Stimulated activated CD4-positive, alpha-beta T cell treated with anti-CD3 and anti-CD28 coated beads, Interleukin-12 subunit alpha, Interleukin-12 subunit beta, amount 100 ng/mL, for 24 hours (primary cell): ENCODE measurements at regions not wholly inside any gene's neighbourhood (a gene's known extent, or its start where the extent isn't known, plus 50 kb on each side); places are given as distances from the start of the nearest gene placed in this dataset.
"Not testable (repeated sequence)": the region's sequence is repeated elsewhere in the genome, so short reads cannot be mapped to it uniquely, and the experiment has no call there.

Experiments
- DNase-seq, 2 experiments: peaks; one replicate each; pipeline ENCODE4 v3.0.0-alpha.2; 2020; ENCODE audit warnings: low read depth in 2 of 2

DNA sequence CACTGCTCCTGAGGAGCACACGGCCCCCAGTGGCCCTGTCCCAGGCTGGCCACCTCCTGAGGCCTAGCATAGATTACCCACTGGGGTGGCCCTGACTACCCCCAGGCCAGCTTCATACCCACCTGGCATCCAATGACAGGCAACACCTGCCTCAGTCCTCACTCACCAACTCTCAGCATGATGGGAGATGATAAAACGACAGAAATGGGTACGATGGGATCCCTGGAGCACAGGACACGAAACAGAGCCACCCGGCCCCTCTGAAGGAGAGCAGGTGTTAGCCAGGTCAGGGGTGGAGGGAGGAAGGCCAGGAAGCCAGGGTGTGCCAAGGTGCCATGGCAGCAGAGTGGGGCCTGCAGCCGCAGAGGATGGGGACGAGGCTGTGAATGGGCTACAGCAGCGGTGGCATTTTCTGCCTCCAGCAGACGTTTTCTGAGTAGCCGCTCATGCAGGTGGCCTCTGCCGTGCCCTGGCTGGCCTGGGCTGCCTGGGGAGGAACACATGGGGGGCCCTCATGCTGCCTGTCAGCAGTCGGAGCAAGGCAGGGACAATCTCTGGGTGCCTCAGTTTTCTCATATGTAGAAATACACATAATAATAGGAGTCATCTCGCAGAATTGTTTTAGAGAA lies 50.2 kb upstream of the FGF3 start:
- no peak for DNase-seq

DNA sequence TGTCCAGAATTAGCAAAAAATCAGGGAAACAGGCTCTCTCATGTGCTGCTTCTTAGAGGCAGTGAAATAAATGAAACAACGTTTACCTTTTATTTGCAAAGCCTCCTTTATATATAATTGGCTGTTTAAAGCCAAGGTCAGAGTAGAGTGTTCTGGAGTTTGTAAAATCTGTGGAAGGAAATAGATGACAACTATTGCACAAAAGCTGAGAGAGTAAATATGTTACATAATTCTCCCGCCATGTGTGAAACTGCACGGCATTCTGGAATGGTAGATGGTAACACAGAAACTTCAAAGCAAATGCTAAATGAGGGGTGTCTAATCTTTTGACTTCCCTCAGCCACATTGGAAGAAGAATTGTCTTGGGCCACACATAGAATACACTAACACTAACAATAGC lies 51.5 kb upstream of the FGF3 start:
- no peak for DNase-seq

GRCh38 chr11:69873166-69874077 lies 54.2 kb upstream of the FGF3 start:
- DNase-seq, result no peak

GRCh38 chr11:69874178-69874983 lies 55.2 kb upstream of the FGF3 start:
- DNase-seq, result no peak

DNA sequence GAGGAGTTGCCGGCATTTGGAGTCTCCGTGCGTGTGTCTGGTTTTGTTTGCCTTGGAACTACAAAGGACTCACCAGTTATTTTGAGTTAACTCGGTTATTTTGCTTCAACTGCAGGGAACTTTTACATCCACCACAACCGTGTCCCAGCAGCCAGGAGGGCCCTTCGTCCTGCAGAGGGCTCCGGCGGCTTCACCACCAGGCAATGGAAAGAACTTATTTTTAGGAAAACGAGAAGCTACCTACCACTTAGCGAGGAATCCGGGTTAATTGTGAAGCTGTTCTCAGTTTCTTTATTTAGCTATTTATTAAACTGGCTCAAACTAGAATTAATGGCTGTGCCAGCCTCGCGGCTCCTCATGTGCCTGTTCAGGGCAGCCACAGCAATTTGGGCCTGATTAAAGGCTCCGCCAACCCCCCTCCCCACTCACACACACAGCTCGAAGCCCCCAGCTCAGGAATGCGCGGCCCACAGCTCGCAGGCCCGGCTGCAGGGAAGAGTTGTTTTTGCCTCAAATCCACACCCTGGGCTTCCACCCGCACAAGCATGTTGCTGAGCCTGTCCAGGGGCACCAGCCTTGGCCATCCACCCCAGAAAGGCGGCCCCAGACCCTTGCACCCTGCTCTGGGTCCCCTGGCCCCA lies 55.9 kb upstream of the FGF3 start:
- DNase-seq, result no peak

- DNase-seq, result no peak
Measured at GRCh38 chr11:69876013-69876412, 56.8 kb upstream of the FGF3 start.

DNA sequence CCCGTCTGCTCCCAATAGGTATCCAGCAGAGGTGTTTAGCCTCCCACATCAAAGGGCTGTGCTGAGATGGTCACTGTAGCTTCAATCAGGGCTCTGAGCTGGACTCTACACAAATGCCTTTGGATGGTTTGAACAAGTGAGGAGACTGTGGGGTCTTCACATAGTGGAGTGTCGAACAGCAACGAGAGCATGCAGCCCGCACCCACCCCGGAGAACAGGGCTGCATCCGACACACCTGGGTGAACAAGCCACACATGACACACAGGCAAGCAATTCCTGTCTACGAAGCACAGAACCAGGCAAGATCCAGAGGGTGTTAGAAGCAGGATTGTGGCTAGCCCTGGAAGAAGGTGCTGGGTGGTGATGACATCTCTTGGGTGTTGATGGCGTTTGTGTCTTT lies 58.0 kb upstream of the FGF3 start:
- no peak for DNase-seq

DNA sequence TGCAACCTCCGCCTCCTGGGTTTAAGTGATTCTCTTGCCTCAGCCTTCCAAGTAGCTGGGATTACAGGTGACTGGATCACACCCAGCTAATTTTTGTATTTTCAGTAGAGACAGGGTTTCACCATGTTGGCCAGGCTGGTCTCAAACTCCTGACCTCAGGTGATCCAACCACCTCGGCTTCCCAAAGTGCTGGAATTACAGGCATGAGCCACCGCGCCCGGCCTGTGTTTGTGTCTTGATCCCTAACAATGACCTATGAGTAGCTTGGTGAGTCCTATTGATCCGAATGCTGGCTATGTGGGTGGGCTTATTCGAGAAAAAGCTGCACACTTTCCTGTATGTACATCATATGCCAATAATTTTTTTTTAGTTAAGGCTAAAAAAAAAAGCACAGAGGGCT lies 58.5 kb upstream of the FGF3 start:
- DNase-seq, result not testable (repeated sequence)

GRCh38 chr11:69878144-69878883 lies 59.1 kb upstream of the FGF3 start:
- no peak for DNase-seq

GRCh38 chr11:69878927-69879728 lies 59.9 kb upstream of the FGF3 start:
- DNase-seq, result no peak

DNA sequence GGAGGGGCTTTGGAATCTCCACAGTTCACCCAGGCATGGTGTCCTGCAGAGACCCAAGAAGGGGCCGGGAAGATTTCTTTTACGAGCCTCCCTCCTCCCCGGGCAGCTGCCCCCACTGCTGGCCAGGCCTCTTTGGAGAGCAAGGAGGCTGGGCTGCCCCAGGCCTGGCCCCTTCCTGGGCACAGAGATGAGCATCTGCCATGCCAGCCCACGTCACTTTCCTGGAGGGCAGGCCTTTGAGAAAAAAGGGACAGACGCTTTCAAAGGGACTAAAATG lies 60.5 kb upstream of the FGF3 start:
- no peak for DNase-seq

GRCh38 chr11:69880041-69880825 lies 61.0 kb upstream of the FGF3 start:
- no peak for DNase-seq

- DNase-seq, result no peak
Measured at GRCh38 chr11:69880826-69881445, 61.7 kb upstream of the FGF3 start.

DNA sequence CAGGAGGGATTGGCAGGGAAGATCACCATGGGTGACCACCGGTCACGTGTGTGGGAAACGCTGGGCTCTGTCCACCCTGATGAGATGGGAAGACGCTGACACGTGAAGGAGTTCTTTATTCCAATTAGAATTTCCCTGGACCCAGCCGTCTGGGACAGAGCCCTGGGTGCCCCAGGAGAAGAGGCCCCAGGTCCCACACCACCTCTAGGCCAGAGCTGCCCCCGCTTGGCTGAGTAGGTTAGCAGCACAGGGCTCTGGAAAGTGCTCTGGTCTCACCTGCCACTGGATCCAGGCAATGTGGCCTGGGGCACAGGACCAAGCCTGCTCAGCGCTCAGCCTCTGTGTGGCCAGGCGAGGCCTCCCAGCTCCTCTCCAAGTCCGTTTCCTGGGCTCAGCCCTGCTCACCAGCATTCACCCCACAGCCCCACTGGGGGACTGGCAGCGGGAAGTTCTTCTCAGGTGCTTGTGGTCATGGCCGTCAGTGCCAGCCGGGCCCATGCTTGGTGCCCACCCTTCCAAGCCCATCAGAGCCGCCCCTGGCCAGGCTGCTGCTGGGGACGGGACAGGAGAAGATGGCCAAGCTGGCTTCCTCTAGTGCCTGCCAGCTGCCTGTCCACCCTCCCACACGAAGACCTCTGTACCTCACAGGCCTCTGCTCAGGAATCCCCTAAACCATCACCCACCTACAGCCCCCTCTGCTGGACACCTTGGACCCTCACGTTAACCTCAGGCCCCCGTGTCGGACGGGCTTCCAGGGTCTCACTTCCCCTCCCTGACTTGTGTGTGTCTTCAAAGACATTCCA lies 62.5 kb upstream of the FGF3 start:
- no peak for DNase-seq

DNA sequence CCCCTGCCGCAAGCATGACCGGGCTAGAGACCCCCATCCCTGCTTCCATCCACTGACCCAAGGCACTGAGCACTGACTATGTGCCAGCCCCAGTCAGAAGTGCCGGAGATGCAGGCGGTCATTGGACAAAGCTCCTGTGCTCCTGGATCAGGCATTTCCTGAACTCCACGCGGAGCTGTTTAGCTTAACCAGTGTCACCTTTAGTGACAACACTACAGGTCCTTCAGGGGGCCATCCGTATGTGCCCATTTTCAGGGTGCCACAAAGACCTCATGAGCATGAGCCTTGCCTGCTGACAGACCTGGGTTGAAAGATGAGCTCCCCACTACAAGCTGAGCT lies 63.0 kb upstream of the FGF3 start:
- no peak for DNase-seq

GRCh38 chr11:69883292-69884255 lies 64.4 kb upstream of the FGF3 start:
- no peak for DNase-seq

- no peak for DNase-seq
Measured at GRCh38 chr11:69884286-69884685, 65.1 kb upstream of the FGF3 start.

DNA sequence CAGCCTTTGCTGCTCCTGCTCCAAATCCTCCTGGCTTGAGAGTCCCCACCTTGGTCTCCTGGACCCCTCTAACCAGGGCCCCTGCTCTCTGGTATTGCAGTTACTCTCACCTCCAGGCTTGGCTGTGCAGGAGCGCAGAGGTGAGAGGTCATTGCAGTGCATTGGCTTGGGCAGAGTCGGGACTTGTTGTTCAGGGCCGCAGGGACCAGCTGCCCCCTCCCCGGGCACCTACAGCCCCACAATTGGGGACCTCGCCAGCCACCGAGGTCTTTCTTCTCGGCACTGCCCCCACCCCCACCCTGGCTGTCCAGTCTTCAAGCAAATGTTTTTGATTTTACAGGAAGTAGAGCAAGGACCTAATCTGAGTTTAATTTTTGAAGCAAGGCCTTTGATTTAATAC lies 65.5 kb upstream of the FGF3 start:
- no peak for DNase-seq
